Type B pancreatic cell (in vitro differentiated cells): ENCODE measurements at regions not wholly inside any gene's neighbourhood (a gene's known extent, or its start where the extent isn't known, plus 50 kb on each side); places are given as distances from the start of the nearest gene placed in this dataset.

Experiments
- DNase-seq: peaks from one replicate; pipeline ENCODE4 v3.0.0; 2021; ENCODE audit warnings: mixed read lengths; ENCODE audit not compliant: unreplicated experiment; ENCODE audit errors: extremely low spot score
- H3K27ac Mint-ChIP-seq: 2 replicates; pipeline ENCODE4 v1.8.0; 2021; ENCODE audit warnings: mild to moderate bottlenecking, mixed read lengths
- H3K27me3 Mint-ChIP-seq: 2 replicates; pipeline ENCODE4 v1.8.0; 2021; ENCODE audit warnings: mixed read lengths
- H3K36me3 Mint-ChIP-seq: 2 replicates; pipeline ENCODE4 v1.8.0; 2021; ENCODE audit warnings: mixed read lengths
- H3K4me1 Mint-ChIP-seq: one replicate; pipeline ENCODE4 v1.8.0; 2021; ENCODE audit warnings: mixed read lengths; ENCODE audit not compliant: unreplicated experiment
- H3K4me3 Mint-ChIP-seq: 2 replicates; pipeline ENCODE4 v1.8.0; 2021; ENCODE audit warnings: mild to moderate bottlenecking, mixed read lengths
- H3K9me3 Mint-ChIP-seq: 2 replicates; pipeline ENCODE4 v1.8.0; 2021; ENCODE audit warnings: mixed read lengths
- TF ChIP-seq, protein P1 (sequence below): fragments of 200-600 bp; sonication (generic); conservative IDR thresholded peaks from 2 replicates; pipeline ENCODE4 v1.5.0; 2021; ENCODE audit warnings: antibody characterized with exemption, mild to moderate bottlenecking

DNA sequence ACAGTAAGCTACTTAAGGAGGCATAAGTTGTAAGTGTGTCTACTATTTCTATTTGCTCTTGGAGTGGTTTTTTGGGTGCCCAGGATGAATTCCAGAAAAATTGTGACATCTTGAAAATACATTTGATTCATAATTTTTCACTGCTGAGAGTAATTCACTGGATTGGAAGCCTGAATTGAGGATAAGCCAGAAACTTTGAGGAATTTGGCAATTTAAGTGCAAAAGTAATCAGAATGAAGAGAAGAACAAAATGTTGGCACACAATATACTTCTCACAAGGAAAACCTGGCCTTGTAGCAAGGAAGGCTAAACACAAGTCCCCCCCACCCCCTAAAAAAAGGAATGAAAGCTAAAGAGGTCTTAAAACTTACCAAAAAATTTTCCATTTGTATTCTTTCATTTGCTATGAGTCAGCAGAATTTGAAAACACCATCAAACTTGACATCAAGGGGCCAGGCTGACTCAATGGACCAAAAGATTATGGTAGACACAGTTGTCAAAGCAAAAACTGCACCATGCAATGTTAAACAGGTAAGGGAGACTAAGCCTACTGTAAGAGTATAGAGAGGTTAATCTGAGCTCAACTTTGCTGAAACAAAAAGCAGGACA is 840.0 kb downstream of the FRK start:
- no peaks in the 10 kb centered on the region for H3K9me3 Mint-ChIP-seq

DNA sequence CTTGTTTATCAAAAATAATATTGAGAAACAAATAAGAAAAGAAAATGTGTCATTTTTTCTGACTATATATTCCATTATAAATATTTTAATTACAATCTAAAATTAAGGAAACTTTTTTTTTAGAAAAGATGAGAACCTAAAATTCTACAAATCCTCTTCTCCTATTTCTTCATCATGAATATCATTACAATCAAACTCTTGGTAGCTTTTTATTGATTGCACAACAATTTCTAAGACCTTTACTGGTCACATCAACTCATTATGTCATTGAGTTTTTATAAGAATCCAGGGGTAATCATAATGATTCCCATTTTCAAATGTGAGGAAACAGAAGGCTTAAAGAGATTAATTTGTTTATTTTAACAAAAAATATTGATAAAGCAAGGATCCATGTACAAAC is 841.0 kb downstream of the FRK start:
- H3K27ac Mint-ChIP-seq = no peak overlapping the region
- H3K36me3 Mint-ChIP-seq = no peaks in the 10 kb centered on the region
- no peaks in the 10 kb centered on the region for H3K27me3 Mint-ChIP-seq
- no peak for DNase-seq
- no peak overlapping the region for H3K4me3 Mint-ChIP-seq
- H3K4me1 Mint-ChIP-seq = no peaks in the 10 kb centered on the region
- TF ChIP-seq, protein P1, sequence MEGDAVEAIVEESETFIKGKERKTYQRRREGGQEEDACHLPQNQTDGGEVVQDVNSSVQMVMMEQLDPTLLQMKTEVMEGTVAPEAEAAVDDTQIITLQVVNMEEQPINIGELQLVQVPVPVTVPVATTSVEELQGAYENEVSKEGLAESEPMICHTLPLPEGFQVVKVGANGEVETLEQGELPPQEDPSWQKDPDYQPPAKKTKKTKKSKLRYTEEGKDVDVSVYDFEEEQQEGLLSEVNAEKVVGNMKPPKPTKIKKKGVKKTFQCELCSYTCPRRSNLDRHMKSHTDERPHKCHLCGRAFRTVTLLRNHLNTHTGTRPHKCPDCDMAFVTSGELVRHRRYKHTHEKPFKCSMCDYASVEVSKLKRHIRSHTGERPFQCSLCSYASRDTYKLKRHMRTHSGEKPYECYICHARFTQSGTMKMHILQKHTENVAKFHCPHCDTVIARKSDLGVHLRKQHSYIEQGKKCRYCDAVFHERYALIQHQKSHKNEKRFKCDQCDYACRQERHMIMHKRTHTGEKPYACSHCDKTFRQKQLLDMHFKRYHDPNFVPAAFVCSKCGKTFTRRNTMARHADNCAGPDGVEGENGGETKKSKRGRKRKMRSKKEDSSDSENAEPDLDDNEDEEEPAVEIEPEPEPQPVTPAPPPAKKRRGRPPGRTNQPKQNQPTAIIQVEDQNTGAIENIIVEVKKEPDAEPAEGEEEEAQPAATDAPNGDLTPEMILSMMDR = no peak
- H3K9me3 Mint-ChIP-seq = no peaks in the 10 kb centered on the region

More for the DNA sequence above, 840.0 kb downstream of the FRK start:
- Mint-ChIP-seq H3K36me3 (no peaks in the 10 kb centered on the region), H3K4me3 (no peak overlapping the region), H3K4me1 (no peaks in the 10 kb centered on the region), H3K27ac (no peak overlapping the region), H3K27me3 (no peaks in the 10 kb centered on the region)
- TF ChIP-seq, protein P1 = no peak
- no peak for DNase-seq

DNA sequence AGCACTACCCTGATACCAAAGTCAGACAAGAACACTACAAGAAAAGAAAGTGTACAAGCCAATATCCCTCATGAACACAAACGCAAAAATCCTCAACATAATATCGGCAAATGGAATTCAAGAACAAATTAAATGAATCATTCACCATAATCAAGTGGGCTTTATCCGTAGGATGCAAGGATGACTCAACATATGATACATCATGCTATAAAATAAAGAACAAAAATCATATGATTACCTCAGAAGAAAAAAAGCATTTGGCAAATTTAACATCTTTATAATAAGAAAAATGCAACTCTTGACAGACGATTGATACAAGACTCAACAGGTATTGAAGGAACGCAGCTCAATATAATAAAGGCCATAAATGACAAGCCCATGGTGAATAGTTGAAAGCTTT is 843.9 kb downstream of the FRK start:
- no peaks in the 10 kb centered on the region for H3K27me3 Mint-ChIP-seq
- H3K9me3 Mint-ChIP-seq = no peaks in the 10 kb centered on the region
- H3K27ac Mint-ChIP-seq = no peak overlapping the region
- H3K4me1 Mint-ChIP-seq = no peaks in the 10 kb centered on the region
- H3K36me3 Mint-ChIP-seq = no peaks in the 10 kb centered on the region
- TF ChIP-seq, protein P1 = no peak
- H3K4me3 Mint-ChIP-seq = no peak overlapping the region
- DNase-seq = no peak

DNA sequence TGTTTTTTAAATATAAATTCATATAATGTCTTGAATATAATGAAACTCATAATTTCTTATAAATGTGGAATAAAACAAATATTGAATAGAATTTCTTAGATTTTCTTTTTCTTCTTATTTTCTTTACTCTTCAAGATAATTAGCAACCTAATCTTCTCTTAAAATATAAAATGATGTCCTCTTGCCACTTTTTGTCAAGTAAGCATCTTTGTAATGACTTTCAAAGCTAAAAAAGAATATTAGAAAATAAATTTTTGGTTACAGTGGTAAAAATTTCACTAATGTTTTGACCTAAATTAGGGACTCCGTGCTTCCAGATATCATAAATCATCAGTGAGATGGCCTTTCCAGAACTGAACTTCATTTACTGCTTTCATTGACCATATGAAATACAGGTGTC is 846.4 kb downstream of the FRK start:
- H3K4me3 Mint-ChIP-seq = no peak overlapping the region
- H3K36me3 Mint-ChIP-seq = no peaks in the 10 kb centered on the region
- H3K27ac Mint-ChIP-seq = no peak overlapping the region
- no peaks in the 10 kb centered on the region for H3K4me1 Mint-ChIP-seq
- DNase-seq = no peak
- H3K9me3 Mint-ChIP-seq = peaks cover 10% of the 10 kb centered on the region
- H3K27me3 Mint-ChIP-seq = no peaks in the 10 kb centered on the region
- TF ChIP-seq, protein P1 = no peak

DNA sequence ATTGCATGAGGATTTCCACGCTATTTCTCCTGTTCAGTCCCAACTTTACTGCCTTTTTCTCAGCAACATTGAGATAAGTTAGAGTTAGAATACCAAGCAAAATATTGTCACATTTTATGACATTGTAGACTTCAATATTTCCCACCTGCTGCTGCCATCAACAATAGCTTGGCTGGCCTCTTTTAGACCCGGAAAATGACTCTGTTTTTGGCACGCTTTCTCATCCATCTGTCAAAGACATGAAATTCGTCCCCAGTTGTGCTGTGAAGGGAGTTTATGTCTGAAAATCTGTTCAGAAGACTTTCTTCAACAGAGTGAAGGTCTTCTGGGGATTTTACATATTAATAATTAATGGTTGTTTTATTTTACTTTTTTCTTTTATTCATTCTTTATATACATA is 857.3 kb downstream of the FRK start:
- TF ChIP-seq, protein P1 = no peak
- Mint-ChIP-seq H3K9me3 (peaks cover 11% of the 10 kb centered on the region), H3K4me1 (no peaks in the 10 kb centered on the region), H3K4me3 (no peak overlapping the region), H3K27me3 (no peaks in the 10 kb centered on the region), H3K27ac (no peak overlapping the region), H3K36me3 (no peaks in the 10 kb centered on the region)
- DNase-seq = no peak
